ENCODE measurements at regions not wholly inside any gene's neighbourhood (a gene's known extent, or its start where the extent isn't known, plus 50 kb on each side); places are given as distances from the start of the nearest gene placed in this dataset.

DNA sequence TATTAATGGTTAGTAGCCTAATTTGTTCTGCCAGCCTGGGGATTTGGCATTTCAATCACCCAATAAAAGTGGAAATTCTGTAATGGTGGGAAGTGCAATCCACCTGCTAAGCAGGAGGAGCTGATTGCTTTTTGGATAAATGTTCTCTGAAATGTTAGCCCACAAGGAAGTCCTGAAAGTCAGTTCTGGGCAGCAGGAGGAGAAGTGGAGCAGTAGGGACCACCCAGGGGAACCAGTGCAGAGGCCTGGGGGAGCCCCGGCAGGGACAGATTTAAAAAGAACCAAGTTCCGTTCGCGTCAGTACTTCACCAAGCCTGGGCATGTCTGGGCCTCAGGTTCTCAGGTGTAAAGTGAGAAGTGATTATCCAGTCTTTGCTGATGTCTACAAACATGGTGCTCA is 248.5 kb upstream of the RAB6C start:
- Histone ChIP-seq H3K27me3 (no peaks in the 10 kb centered on the region), H3K36me3 (no peaks in the 10 kb centered on the region), H3K4me1 (no peaks in the 10 kb centered on the region), H3K9me3 (no peaks in the 10 kb centered on the region), H3K4me3 (ENCODE audit: low read depth, low read length) (no peak overlapping the region)
- DNase-seq = no peak
- TF ChIP-seq, protein P1, sequence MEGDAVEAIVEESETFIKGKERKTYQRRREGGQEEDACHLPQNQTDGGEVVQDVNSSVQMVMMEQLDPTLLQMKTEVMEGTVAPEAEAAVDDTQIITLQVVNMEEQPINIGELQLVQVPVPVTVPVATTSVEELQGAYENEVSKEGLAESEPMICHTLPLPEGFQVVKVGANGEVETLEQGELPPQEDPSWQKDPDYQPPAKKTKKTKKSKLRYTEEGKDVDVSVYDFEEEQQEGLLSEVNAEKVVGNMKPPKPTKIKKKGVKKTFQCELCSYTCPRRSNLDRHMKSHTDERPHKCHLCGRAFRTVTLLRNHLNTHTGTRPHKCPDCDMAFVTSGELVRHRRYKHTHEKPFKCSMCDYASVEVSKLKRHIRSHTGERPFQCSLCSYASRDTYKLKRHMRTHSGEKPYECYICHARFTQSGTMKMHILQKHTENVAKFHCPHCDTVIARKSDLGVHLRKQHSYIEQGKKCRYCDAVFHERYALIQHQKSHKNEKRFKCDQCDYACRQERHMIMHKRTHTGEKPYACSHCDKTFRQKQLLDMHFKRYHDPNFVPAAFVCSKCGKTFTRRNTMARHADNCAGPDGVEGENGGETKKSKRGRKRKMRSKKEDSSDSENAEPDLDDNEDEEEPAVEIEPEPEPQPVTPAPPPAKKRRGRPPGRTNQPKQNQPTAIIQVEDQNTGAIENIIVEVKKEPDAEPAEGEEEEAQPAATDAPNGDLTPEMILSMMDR (IDR thresholded peaks at IDR 0.05; ENCODE audit: low read depth, low read length) = no peak

DNA sequence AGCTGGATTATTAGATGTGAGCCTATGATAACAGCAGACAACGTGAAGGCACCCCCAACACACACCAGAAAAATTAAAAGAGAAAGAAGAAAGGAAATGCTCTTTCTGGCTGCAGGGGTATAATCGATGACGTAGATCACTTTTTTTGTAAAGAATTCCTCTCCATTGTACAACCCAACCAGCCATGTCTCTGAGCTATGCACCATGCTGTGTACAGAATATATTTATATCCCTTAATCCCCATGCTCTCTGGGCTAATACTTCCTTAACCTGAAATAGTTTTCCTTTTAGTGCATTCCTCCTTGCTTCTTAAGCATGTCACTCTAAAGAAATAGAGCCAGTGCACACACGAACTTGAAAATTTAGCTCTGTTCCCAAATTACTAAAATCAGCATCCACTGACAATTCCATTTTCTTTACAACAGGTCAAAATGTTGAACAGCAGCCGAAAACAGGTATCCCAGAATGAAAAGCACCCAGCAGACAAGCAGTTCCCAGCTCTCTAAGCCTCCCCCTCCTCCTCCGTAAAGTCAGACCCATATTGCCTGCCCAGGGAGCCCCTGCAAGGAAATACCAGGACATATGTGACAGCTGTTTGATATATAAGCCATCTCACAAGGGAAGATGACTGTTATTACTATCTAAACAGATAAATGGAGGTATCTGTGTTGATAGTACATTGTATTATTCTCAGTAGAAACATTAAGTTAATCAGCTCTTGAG is 247.4 kb upstream of the RAB6C start:
- no peak for DNase-seq
- TF ChIP-seq, protein P1 (IDR thresholded peaks at IDR 0.05; ENCODE audit: low read depth, low read length) = no peak
- Histone ChIP-seq H3K9me3 (no peaks in the 10 kb centered on the region), H3K4me3 (ENCODE audit: low read depth, low read length) (no peak overlapping the region), H3K27me3 (no peaks in the 10 kb centered on the region), H3K4me1 (no peaks in the 10 kb centered on the region), H3K36me3 (no peaks in the 10 kb centered on the region)

DNA sequence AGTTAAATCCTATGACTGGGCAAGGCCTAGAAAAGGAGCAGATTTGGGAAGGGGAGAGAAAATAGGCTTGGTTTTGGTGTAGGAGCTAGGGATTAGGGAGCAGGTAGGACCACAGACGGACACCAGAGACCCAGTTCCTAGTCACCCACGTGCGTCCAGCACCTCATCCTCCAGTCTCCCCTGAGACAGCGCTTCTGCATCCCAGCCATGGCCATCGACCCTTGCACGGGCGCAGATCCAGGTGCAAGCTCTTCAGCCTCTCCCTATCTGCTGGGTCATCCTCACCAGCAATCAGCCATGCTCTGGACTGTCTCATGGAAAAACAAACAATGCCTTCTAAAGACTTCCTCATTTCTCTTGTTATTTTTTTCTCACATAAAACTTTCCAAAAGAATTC is 246.8 kb upstream of the RAB6C start:
- Histone ChIP-seq H3K4me1 (no peaks in the 10 kb centered on the region), H3K4me3 (ENCODE audit: low read depth, low read length) (no peak overlapping the region), H3K36me3 (no peaks in the 10 kb centered on the region), H3K27me3 (no peaks in the 10 kb centered on the region), H3K9me3 (no peaks in the 10 kb centered on the region)
- no peak for DNase-seq
- TF ChIP-seq, protein P1 (IDR thresholded peaks at IDR 0.05; ENCODE audit: low read depth, low read length) = no peak

DNA sequence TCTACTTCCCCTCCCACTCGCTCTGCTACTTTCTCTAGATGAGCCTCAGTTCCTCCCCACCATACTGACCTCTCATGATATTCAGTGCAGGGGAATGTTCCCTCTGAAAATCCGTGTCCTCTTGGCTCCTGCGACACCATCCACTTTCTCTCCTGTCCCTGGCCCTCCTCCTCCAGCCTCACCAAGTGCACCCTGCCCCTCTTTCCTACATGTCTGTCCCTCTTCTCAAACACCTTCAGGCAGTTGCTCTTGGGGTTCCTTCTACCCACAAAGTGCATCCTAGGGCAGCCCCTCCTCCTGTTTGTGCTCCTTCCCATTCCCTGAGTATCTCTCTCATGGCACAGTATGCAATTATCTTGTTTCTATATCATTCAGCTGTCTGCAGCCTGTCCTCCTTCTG is 246.4 kb upstream of the RAB6C start:
- no peak for DNase-seq

DNA sequence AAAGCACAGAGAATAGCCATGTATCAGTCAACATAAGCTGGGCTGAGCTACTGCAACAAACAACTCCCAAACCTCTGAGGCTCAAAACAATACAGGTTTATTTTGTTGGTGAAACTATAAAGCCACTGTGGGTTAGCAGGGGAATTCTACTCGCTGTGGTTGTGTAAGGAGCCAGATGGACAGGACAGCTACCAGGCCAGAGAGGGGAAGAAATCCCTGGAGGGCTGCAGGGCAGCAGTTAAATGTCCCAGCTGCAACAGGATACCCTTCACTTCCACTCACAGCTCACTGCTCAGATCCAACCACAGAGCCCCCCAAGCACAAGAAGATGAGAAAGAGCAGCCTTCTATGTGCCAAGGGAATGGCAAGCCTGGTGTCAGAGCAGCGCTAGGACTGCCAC is 245.9 kb upstream of the RAB6C start:
- H3K4me1 ChIP-seq = no peaks in the 10 kb centered on the region
- no peak for DNase-seq
- no peaks in the 10 kb centered on the region for H3K27me3 ChIP-seq
- no peaks in the 10 kb centered on the region for H3K9me3 ChIP-seq
- TF ChIP-seq, protein P1 (IDR thresholded peaks at IDR 0.05; ENCODE audit: low read depth, low read length) = no peak
- no peak overlapping the region for H3K4me3 ChIP-seq (ENCODE audit: low read depth, low read length)
- no peaks in the 10 kb centered on the region for H3K36me3 ChIP-seq

More for the DNA sequence above, 246.4 kb upstream of the RAB6C start:
- Histone ChIP-seq H3K4me1 (no peaks in the 10 kb centered on the region), H3K27me3 (no peaks in the 10 kb centered on the region), H3K4me3 (ENCODE audit: low read depth, low read length) (no peak overlapping the region), H3K9me3 (no peaks in the 10 kb centered on the region), H3K36me3 (no peaks in the 10 kb centered on the region)
- TF ChIP-seq, protein P1 (IDR thresholded peaks at IDR 0.05; ENCODE audit: low read depth, low read length) = no peak

DNA sequence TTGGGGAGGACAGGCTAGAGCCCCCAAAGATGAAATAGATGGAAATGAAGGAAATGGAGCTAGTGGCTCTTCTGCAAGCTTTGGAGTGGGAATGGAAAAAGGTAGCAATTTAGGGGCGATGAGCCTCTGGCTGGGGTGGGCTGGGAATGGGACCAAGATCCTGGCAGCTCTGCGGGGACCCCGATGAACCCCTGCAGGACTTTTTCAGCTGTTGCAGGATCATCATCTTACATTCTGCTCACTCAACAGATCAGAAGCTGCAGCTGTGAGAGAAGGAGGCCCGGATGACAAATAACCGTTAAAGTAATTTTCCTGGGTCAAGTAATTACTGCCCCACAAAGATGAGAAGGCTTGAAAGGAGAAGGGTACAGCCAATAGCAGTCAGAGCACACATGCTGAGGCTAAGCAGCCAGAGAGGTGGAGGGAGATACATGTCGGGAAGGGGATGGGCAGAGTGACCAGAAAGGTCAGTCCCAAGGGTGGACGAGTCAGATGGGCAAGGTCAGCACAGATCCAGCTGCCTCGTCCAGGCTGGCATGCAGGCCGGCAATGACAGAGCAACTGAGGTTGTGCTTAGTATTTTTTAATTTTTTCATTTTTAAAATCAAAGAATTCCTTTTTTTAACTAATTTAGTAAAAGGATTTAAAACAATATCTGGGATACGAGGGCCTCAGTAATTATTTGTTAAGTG is 245.0 kb upstream of the RAB6C start:
- H3K36me3 ChIP-seq = no peaks in the 10 kb centered on the region
- no peaks in the 10 kb centered on the region for H3K27me3 ChIP-seq
- H3K9me3 ChIP-seq = no peaks in the 10 kb centered on the region
- H3K4me3 ChIP-seq (ENCODE audit: low read depth, low read length) = no peak overlapping the region
- DNase-seq = no peak
- TF ChIP-seq, protein P1 (IDR thresholded peaks at IDR 0.05; ENCODE audit: low read depth, low read length) = no peak
- no peaks in the 10 kb centered on the region for H3K4me1 ChIP-seq
